Osteocyte (in vitro differentiated cells): ENCODE measurements at regions not wholly inside any gene's neighbourhood (a gene's known extent, or its start where the extent isn't known, plus 50 kb on each side); places are given as distances from the start of the nearest gene placed in this dataset.

Source experiments
- DNase-seq: peaks from one replicate; pipeline ENCODE4 v3.0.0; 2021; ENCODE audit warnings: mixed read lengths; ENCODE audit not compliant: unreplicated experiment; ENCODE audit errors: extremely low spot score
- H3K27ac Mint-ChIP-seq: one replicate; pipeline ENCODE4 v1.8.0; 2021; ENCODE audit warnings: mild to moderate bottlenecking, mixed read lengths; ENCODE audit not compliant: unreplicated experiment
- H3K27me3 Mint-ChIP-seq: one replicate; pipeline ENCODE4 v1.8.0; 2021; ENCODE audit warnings: mixed read lengths; ENCODE audit not compliant: unreplicated experiment
- H3K36me3 Mint-ChIP-seq: one replicate; pipeline ENCODE4 v1.8.0; 2021; ENCODE audit warnings: mixed read lengths; ENCODE audit not compliant: unreplicated experiment
- H3K4me1 Mint-ChIP-seq: one replicate; pipeline ENCODE4 v1.8.0; 2021; ENCODE audit warnings: mixed read lengths; ENCODE audit not compliant: unreplicated experiment
- H3K4me3 Mint-ChIP-seq: one replicate; pipeline ENCODE4 v1.8.0; 2021; ENCODE audit warnings: mild to moderate bottlenecking, moderate library complexity, mixed read lengths; ENCODE audit not compliant: unreplicated experiment
- H3K9me3 Mint-ChIP-seq: one replicate; pipeline ENCODE4 v1.8.0; 2021; ENCODE audit warnings: mixed read lengths; ENCODE audit not compliant: unreplicated experiment
- TF ChIP-seq, protein P1 (sequence below): fragments of 200-600 bp; sonication (generic); IDR thresholded peaks from 2 replicates; pipeline ENCODE4 v1.5.0; 2021; ENCODE audit warnings: antibody characterized with exemption, mild to moderate bottlenecking, moderate library complexity

DNA sequence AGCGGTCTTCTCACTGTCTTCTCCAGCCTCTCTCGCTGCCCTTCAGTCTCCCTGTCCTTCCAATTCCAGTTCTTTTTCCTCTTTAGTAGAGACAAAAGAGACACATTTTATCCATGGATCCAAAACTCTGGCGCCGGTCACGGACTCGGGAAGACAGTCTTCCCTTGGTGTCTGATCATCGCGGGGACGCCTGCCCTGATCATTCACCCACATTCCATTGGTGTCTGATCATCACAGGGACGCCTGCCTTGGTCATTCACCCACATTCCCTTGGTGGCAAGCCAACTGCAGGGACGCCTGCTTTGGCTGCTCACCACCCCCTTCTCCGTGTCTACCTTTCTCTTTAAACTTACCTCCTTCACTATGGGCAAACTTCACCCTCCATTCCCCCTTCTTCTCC is 619.5 kb downstream of the RERGL start:
- Mint-ChIP-seq H3K36me3 (no peaks in the 10 kb centered on the region), H3K4me3 (no peak overlapping the region), H3K4me1 (no peaks in the 10 kb centered on the region), H3K27me3 (no peaks in the 10 kb centered on the region), H3K27ac (no peak overlapping the region), H3K9me3 (peaks cover 6% of the 10 kb centered on the region)
- no peak for DNase-seq
- TF ChIP-seq, protein P1, sequence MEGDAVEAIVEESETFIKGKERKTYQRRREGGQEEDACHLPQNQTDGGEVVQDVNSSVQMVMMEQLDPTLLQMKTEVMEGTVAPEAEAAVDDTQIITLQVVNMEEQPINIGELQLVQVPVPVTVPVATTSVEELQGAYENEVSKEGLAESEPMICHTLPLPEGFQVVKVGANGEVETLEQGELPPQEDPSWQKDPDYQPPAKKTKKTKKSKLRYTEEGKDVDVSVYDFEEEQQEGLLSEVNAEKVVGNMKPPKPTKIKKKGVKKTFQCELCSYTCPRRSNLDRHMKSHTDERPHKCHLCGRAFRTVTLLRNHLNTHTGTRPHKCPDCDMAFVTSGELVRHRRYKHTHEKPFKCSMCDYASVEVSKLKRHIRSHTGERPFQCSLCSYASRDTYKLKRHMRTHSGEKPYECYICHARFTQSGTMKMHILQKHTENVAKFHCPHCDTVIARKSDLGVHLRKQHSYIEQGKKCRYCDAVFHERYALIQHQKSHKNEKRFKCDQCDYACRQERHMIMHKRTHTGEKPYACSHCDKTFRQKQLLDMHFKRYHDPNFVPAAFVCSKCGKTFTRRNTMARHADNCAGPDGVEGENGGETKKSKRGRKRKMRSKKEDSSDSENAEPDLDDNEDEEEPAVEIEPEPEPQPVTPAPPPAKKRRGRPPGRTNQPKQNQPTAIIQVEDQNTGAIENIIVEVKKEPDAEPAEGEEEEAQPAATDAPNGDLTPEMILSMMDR: no peak

GRCh38 chr12:17459214-17459613 is 630.8 kb downstream of the RERGL start:
- H3K27ac Mint-ChIP-seq: no peak overlapping the region
- no peaks in the 10 kb centered on the region for H3K27me3 Mint-ChIP-seq
- no peaks in the 10 kb centered on the region for H3K4me1 Mint-ChIP-seq
- no peak for DNase-seq
- H3K9me3 Mint-ChIP-seq: no peaks in the 10 kb centered on the region
- H3K4me3 Mint-ChIP-seq: no peak overlapping the region
- H3K36me3 Mint-ChIP-seq: no peaks in the 10 kb centered on the region
- TF ChIP-seq, protein P1: no peak

- no peak for DNase-seq
- Mint-ChIP-seq H3K4me1 (no peaks in the 10 kb centered on the region), H3K27ac (no peak overlapping the region), H3K27me3 (no peaks in the 10 kb centered on the region), H3K4me3 (no peak overlapping the region), H3K9me3 (no peaks in the 10 kb centered on the region), H3K36me3 (no peaks in the 10 kb centered on the region)
- TF ChIP-seq, protein P1: no peak
Measured at GRCh38 chr12:17456486-17456885, 633.5 kb downstream of the RERGL start.

DNA sequence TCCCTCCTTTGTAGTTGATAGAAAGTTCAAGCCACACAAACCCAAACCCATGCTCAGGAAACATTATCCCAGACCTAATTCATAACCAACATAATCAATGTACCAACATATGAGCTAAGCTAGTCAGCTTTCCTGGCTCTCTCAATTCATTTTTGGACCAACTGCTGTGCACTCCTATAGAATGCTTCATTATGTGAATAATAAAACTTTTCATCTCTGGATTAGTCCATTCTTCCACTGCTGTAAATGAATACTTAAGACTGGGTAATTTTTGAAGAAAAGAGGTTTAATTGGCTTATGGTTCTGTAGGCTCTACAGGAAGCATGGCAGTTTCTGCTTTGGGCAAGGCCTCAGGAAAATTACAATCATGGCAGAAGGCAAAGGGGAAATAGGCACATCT is 651.9 kb downstream of the RERGL start:
- Mint-ChIP-seq H3K27ac (no peak overlapping the region), H3K27me3 (no peaks in the 10 kb centered on the region), H3K4me3 (no peak overlapping the region), H3K4me1 (no peaks in the 10 kb centered on the region), H3K36me3 (peaks cover 2% of the 10 kb centered on the region), H3K9me3 (peaks cover 36% of the 10 kb centered on the region)
- TF ChIP-seq, protein P1: no peak
- DNase-seq: no peak

DNA sequence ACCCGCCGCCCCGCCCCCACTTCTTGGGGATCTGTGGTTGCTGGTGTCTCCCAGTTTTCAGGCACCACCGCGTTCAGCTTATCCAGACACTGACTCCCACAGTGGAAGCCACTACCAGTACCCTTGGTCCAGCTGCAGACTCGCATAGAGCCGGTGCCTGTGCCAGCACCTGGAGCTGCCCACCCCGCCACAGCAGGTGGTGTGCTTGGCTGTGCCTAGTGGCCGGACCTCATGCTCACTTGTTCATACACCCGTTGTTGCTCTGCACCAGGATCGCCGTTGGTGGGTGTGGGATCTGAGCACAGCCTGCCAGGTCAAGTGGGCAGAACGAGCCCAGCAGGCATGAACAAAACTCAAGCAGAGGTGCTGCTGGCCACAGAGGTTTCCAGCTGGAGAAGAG is 673.2 kb downstream of the RERGL start:
- H3K4me3 Mint-ChIP-seq: no peak overlapping the region

More for the DNA sequence above, 673.2 kb downstream of the RERGL start:
- H3K4me1 Mint-ChIP-seq: no peaks in the 10 kb centered on the region
- no peak overlapping the region for H3K27ac Mint-ChIP-seq
- DNase-seq: no peak
- H3K9me3 Mint-ChIP-seq: peaks cover 19% of the 10 kb centered on the region
- H3K36me3 Mint-ChIP-seq: no peaks in the 10 kb centered on the region
- no peaks in the 10 kb centered on the region for H3K27me3 Mint-ChIP-seq
- TF ChIP-seq, protein P1: no peak
